Tibial artery (tissue), 4 donors: ENCODE measurements at regions not wholly inside any gene's neighbourhood (a gene's known extent, or its start where the extent isn't known, plus 50 kb on each side); places are given as distances from the start of the nearest gene placed in this dataset.

Source experiments
- DNase-seq, 2 donors: peaks; one replicate each; pipeline ENCODE4 v3.0.0-alpha.2; 2019
- H3K27ac ChIP-seq, 2 donors: fragments of 200-600 bp; sonication (generic) in 1 of 2; 1 replicate in 1 of 2; 2 replicates in 1 of 2; pipeline ENCODE4 v1.5.1; 2018 to 2019; ENCODE audit warnings: mild to moderate bottlenecking in 1 of 2
- H3K27me3 ChIP-seq, 2 donors: fragments of 200-600 bp; sonication (generic) in 1 of 2; one replicate each; pipeline versions ENCODE4 v1.5.1 to v1.6.0; 2016 to 2019
- H3K36me3 ChIP-seq, 3 donors: fragments of 200-600 bp; sonication (generic) in 2 of 3; one replicate each; pipeline ENCODE4 v1.5.1; 2016 to 2019; ENCODE audit warnings: mild to moderate bottlenecking in 2 of 3
- H3K4me1 ChIP-seq, 4 donors: fragments of 200-600 bp; sonication (generic) in 2 of 4; 1 replicate in 3 of 4; 2 replicates in 1 of 4; pipeline ENCODE4 v1.5.1; 2016 to 2019
- H3K4me3 ChIP-seq, 2 donors: fragments of 200-600 bp; sonication (generic) in 1 of 2; 1 replicate in 1 of 2; 2 replicates in 1 of 2; pipeline ENCODE4 v1.5.1; 2018 to 2019; ENCODE audit warnings: mild to moderate bottlenecking in 2 of 2
- H3K9me3 ChIP-seq, 3 donors: fragments of 200-600 bp; sonication (generic) in 1 of 3; one replicate each; pipeline ENCODE4 v1.5.1; 2016 to 2019
- intact Hi-C: fragments of 100-400 bp; cut with DNase I; formaldehyde crosslinking; loops from one replicate; pipeline ENCODE4 v1.15.0; 2023; ENCODE audit warnings: low total_unique reads
- TF ChIP-seq, protein P1 (sequence below), 2 experiments: fragments of 200-600 bp in 1 of 2; fragments of 450-650 bp in 1 of 2; IDR thresholded peaks; one replicate each; pipeline ENCODE4 v1.5.1; 2017 to 2019; ENCODE audit warnings: antibody characterized with exemption in 2 of 2, mild to moderate bottlenecking in 1 of 2, moderate library complexity in 1 of 2

DNA sequence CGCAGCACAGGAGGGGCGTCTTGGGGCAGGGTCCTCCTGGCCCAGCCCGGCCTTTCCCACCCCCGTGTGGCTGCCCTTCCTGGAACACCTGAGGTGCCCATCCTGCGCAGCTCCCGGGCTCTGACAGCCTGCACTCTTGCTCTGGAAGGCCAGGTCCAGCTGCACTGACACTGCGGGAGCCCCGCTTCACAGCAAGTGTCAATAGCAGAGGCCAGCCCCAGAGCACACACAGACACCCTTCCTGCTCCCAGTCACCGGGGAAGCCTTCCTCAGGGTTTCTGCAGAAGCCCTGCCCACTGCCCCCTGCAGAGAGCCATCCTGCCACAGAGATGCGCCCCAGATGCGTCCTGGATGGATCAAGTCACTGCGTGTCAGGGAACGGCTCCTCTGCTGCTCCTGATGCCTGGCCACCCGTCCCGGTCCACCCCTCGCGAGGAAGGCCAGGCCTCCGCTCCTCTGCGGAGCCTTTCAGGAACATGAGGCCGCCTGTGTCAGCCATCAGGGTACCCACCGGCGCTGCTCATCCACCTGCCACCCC is 519.2 kb upstream of the MYT1L start:
- peaks cover 0 to 11% (median 0%) of the 10 kb centered on the region in 4 donors for H3K4me1 ChIP-seq
- H3K27ac ChIP-seq: no peak overlapping the region
- H3K36me3 ChIP-seq: no peaks in the 10 kb centered on the region
- peaks cover 0 to 19% of the 10 kb centered on the region in 2 donors for H3K27me3 ChIP-seq
- no peak for DNase-seq
- TF ChIP-seq, protein P1, sequence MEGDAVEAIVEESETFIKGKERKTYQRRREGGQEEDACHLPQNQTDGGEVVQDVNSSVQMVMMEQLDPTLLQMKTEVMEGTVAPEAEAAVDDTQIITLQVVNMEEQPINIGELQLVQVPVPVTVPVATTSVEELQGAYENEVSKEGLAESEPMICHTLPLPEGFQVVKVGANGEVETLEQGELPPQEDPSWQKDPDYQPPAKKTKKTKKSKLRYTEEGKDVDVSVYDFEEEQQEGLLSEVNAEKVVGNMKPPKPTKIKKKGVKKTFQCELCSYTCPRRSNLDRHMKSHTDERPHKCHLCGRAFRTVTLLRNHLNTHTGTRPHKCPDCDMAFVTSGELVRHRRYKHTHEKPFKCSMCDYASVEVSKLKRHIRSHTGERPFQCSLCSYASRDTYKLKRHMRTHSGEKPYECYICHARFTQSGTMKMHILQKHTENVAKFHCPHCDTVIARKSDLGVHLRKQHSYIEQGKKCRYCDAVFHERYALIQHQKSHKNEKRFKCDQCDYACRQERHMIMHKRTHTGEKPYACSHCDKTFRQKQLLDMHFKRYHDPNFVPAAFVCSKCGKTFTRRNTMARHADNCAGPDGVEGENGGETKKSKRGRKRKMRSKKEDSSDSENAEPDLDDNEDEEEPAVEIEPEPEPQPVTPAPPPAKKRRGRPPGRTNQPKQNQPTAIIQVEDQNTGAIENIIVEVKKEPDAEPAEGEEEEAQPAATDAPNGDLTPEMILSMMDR (IDR thresholded peaks at IDR 0.05): no peak
- H3K4me3 ChIP-seq: no peak overlapping the region
- H3K9me3 ChIP-seq: no peaks in the 10 kb centered on the region
- intact Hi-C loops: no loop called here

DNA sequence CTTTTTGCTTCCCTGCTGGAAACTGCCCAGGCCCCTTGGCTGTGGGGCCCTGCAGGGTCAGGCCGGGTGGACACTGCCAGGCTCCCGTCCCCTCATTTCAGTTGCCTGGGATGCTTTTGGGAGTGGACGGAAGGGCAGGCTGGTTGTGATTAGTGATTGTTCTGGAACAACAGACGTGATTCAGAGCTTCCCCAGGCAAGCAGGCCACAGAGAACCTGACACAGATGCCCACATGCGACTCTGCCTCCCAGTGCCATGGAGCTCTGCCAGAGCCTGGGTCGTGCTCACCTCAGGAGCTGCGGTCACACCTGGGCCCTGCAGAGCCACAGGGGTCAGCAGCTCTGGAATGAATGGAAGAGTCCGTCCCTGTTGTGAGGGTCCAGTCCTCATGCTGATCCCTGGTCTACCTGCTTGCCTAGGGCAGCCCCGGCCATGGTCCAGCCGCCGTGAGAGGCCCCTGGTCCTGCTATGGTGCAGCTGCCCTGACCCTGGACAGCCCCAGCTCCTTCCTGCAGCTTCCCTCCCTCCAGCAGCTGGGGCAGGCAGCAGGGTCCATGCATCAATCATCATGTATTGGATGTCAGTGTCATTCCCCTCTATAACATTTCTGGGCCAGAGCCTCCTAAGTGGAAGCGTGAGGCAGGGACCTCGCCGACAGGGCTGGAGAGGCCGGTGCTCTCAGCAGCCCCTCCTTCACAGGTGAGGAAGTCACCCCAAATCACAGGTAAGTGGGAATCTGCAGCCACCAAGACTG is 518.6 kb upstream of the MYT1L start:
- no peak for DNase-seq
- TF ChIP-seq, protein P1 (IDR thresholded peaks at IDR 0.05): no peak
- Histone ChIP-seq H3K27me3 (peaks cover 0 to 19% of the 10 kb centered on the region in 2 donors), H3K4me1 (peaks cover 0 to 11% (median 0%) of the 10 kb centered on the region in 4 donors), H3K4me3 (no peak overlapping the region), H3K27ac (no peak overlapping the region), H3K36me3 (no peaks in the 10 kb centered on the region), H3K9me3 (no peaks in the 10 kb centered on the region)
- intact Hi-C loops: no loop called here

DNA sequence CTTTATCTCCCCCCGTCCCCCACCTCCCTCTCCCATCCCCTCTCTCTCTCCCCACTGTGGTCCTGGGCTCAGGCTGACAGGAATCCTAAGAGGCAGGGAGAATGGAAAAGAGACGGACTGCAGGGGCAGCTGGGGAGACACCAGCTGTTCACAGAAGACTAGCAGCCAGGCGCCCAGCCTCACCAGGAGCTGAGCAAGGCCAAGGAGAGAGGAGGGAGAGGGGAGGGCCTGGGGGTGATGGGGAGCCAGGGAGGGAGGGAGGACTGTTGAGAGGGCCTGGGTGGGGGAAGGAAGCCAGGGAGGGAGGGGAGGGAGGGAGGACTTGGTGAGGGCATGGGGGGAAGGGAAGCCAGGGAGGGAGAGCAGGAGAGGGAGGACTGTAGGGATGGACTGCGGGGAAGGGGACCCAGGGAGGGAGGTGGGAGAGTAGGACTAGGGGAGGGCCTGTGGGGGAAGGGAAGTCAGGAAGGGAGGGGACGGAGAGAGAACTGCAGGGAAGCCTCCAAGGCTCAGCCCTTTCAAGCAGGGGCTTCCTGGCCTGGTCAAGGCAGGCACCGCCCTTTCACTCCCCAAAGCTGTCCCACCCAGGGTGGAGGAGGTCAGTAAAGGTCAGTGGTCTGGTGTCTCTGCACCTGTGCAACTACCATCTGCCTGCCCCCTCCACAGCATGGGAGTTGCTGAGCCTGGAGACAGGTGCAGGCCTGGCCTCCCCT is 517.7 kb upstream of the MYT1L start:
- TF ChIP-seq, protein P1 (IDR thresholded peaks at IDR 0.05): no peak
- H3K36me3 ChIP-seq: no peaks in the 10 kb centered on the region
- DNase-seq: no peak
- no peak overlapping the region for H3K27ac ChIP-seq
- peaks cover 0 to 11% (median 0%) of the 10 kb centered on the region in 4 donors for H3K4me1 ChIP-seq
- no peaks in the 10 kb centered on the region for H3K9me3 ChIP-seq
- H3K4me3 ChIP-seq: no peak overlapping the region
- H3K27me3 ChIP-seq: peaks cover 0 to 19% of the 10 kb centered on the region in 2 donors
- intact Hi-C loops: no loop called here

DNA sequence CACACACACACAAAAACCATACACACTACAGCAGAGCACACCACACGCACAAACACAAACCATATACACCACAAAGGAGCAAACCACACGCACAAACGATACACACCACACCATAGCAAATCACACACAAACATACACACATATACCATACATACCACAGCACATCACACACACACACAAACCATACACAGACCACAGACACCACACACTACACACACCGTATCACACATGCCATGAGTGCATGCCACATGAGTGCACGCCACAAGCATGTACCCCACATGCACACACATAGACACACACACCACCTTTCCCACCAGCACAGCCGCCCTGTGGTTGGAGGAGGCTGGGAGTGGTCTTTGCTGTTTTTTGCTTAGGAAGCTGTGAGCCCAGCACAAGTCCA is 517.1 kb upstream of the MYT1L start:
- TF ChIP-seq, protein P1 (IDR thresholded peaks at IDR 0.05): no peak
- no peak overlapping the region for H3K4me3 ChIP-seq
- H3K9me3 ChIP-seq: no peaks in the 10 kb centered on the region
- H3K27ac ChIP-seq: no peak overlapping the region
- no peak for DNase-seq
- no peaks in the 10 kb centered on the region for H3K36me3 ChIP-seq
- intact Hi-C loops: no loop called here
- H3K4me1 ChIP-seq: peaks cover 0 to 11% (median 0%) of the 10 kb centered on the region in 4 donors
- peaks cover 0 to 19% of the 10 kb centered on the region in 2 donors for H3K27me3 ChIP-seq

DNA sequence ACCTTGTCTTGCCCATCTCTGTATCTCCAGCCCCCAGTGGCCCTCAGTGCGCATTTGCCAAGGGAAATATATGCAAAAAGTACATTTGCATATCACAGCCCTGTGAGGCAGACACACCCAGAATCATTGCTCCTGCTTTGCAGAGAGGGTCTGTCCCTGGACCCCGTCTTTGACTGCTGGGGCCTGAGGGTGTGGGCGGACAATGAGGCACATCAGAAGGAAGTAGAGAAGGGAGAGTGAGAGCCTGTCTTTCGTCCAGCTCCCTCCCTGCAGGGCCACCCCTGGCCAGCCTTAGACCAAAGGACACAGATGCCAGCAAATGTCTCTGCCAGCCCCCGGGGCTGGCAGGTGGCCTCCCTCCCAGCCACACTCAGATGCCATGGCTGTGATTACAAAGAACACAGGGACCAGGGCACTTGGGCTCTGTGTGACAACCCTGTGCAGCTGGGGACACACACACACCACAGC is 516.2 kb upstream of the MYT1L start:
- intact Hi-C loops: no loop called here
- Histone ChIP-seq H3K9me3 (no peaks in the 10 kb centered on the region), H3K27ac (no peak overlapping the region), H3K36me3 (no peaks in the 10 kb centered on the region), H3K4me1 (peaks cover 0 to 11% (median 0%) of the 10 kb centered on the region in 4 donors), H3K27me3 (peaks cover 0 to 19% of the 10 kb centered on the region in 2 donors), H3K4me3 (no peak overlapping the region)
- TF ChIP-seq, protein P1 (IDR thresholded peaks at IDR 0.05): no peak
- DNase-seq: no peak
